ENCODE measurements at regions not wholly inside any gene's neighbourhood (a gene's known extent, or its start where the extent isn't known, plus 50 kb on each side); places are given as distances from the start of the nearest gene placed in this dataset.

DNA sequence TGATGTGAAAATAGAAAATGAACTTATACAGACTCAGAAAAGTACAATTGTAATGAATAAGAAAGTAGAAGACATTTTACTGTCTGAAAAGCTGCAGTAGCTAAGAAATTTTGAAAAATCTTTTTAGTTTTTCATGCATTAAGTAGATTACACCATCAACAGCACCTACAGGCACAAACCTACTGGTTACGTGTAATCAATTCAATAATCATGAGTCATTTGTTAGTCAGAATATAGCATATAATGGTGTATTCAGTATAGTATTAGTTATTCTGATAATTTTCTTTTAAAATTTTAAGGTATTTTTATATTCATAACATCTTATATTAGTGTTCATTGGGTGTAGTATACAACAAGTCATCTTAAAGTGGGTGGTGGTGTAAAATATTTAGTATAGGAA is 550.5 kb upstream of the GBE1 start:
- no peaks in the 10 kb centered on the region for H3K27me3 ChIP-seq
- no peak overlapping the region for H3K27ac ChIP-seq
- H3K4me1 ChIP-seq: no peaks in the 10 kb centered on the region
- ATAC-seq (no peak), DNase-seq (no peak), FAIRE-seq (no peak)
- intact Hi-C loops (cut with DNase I): no loop called here
- H3K9me3 ChIP-seq: no peaks in the 10 kb centered on the region
- no peak overlapping the region for H3K4me3 ChIP-seq
- no peaks in the 10 kb centered on the region for H3K36me3 ChIP-seq
- WGBS, 2 donors: 86 to 96% methylated on average over 1 of the region's 1 CpG
- no peak for TF ChIP-seq CTCF (IDR thresholded peaks at IDR 0.05)

DNA sequence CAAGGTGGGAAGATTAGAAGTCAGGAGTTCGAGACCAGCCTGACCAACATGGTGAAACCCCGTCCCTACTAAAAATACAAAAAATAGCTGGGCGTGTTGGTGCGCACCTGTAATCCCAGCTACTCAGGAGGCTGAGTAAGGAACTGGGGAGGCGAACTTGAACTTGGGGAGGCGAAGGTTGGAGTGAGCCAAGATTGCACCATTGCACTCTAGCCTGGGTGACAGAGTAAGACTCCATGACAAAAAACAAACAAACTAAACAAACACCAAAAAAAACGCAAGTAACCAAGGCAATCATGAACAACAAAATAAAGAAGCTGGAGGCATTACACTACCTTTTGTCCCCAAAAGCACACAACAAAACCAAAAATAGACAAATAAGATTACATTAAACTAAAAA is 547.3 kb upstream of the GBE1 start:
- Histone ChIP-seq H3K4me3 (no peak overlapping the region), H3K36me3 (no peaks in the 10 kb centered on the region), H3K27ac (no peak overlapping the region), H3K9me3 (no peaks in the 10 kb centered on the region), H3K27me3 (no peaks in the 10 kb centered on the region), H3K4me1 (no peaks in the 10 kb centered on the region)
- intact Hi-C loops (cut with DNase I): no loop called here
- ATAC-seq: no peak
- no peak for DNase-seq
- no peak for TF ChIP-seq CTCF (IDR thresholded peaks at IDR 0.05)
- no peak for FAIRE-seq
- WGBS, 2 donors: 61 to 73% methylated on average over 7 of the region's 7 CpGs

GRCh38 chr3:82306189-82306588 is 544.7 kb upstream of the GBE1 start:
- Histone ChIP-seq H3K4me1 (no peaks in the 10 kb centered on the region), H3K27ac (no peak overlapping the region), H3K4me3 (no peak overlapping the region), H3K36me3 (no peaks in the 10 kb centered on the region), H3K27me3 (no peaks in the 10 kb centered on the region), H3K9me3 (no peaks in the 10 kb centered on the region)
- no peak for FAIRE-seq
- TF ChIP-seq CTCF (IDR thresholded peaks at IDR 0.05): no peak
- no peak for ATAC-seq
- 54 to 88% methylated on average over 1 of the region's 1 CpG for WGBS, 2 donors
- no peak for DNase-seq
- intact Hi-C loops (cut with DNase I): no loop called here

GRCh38 chr3:82294609-82295008 is 533.2 kb upstream of the GBE1 start:
- H3K9me3 ChIP-seq: peaks cover 0 to 3% (median 0%) of the 10 kb centered on the region in 4 donors
- no peaks in the 10 kb centered on the region for H3K4me1 ChIP-seq
- H3K36me3 ChIP-seq: no peaks in the 10 kb centered on the region
- no peak for DNase-seq
- no peak overlapping the region for H3K27ac ChIP-seq
- intact Hi-C loops (cut with DNase I): no loop called here
- 43 to 61% methylated on average over 3 of the region's 3 CpGs for WGBS, 2 donors
- FAIRE-seq: no peak
- H3K27me3 ChIP-seq: no peaks in the 10 kb centered on the region
- H3K4me3 ChIP-seq: no peak overlapping the region
- no peak for ATAC-seq
- TF ChIP-seq CTCF (IDR thresholded peaks at IDR 0.05): no peak

- no peaks in the 10 kb centered on the region for H3K27me3 ChIP-seq
- ATAC-seq: no peak
- TF ChIP-seq CTCF (IDR thresholded peaks at IDR 0.05): no peak
- peaks cover 0 to 3% (median 0%) of the 10 kb centered on the region in 4 donors for H3K9me3 ChIP-seq
- H3K4me3 ChIP-seq: no peak overlapping the region
- no peaks in the 10 kb centered on the region for H3K36me3 ChIP-seq
- no peak for DNase-seq
- H3K4me1 ChIP-seq: no peaks in the 10 kb centered on the region
- intact Hi-C loops (cut with DNase I): no loop called here
- FAIRE-seq: no peak
- H3K27ac ChIP-seq: no peak overlapping the region
Observed at GRCh38 chr3:82293867-82294266, 532.4 kb upstream of the GBE1 start.

All from pancreas (tissue), 10 donors.